PC-9 (cell line): ENCODE measurements at regions not wholly inside any gene's neighbourhood (a gene's known extent, or its start where the extent isn't known, plus 50 kb on each side); places are given as distances from the start of the nearest gene placed in this dataset.

Source experiments
- BruUV-seq: library from RNA; stranded (reverse); fragments of 400-500 nt; replicated peaks from 2 replicates; lab custom pipeline; 2021; lab: Mats Ljungman, UMichigan
- CTCF ChIA-PET: fragments of 300-600 bp; sonication (Branson Sonifier 250); formaldehyde crosslinking; loops from one replicate; lab custom pipeline; 2022; ENCODE audit warnings: antibody characterized with exemption; lab: Charles Lee
- POLR2A ChIA-PET: fragments of 300-600 bp; sonication (Branson Sonifier 250); formaldehyde crosslinking; loops from one replicate; lab custom pipeline; 2022; ENCODE audit warnings: antibody characterized with exemption; ENCODE audit not compliant: unreplicated experiment; lab: Charles Lee
- DNase-seq, 2 experiments: peaks; one replicate each; pipeline versions ENCODE4 v3.0.0 to v3.0.0-alpha.2; 2015 to 2022; ENCODE audit warnings: mixed read lengths in 1 of 2
- H2AFZ ChIP-seq: fragments of 200-600 bp; sonication (generic); 2 replicates; pipeline ENCODE4 v1.8.1; 2017; ENCODE audit warnings: antibody characterized with exemption
- H3F3A ChIP-seq: fragments of 200-600 bp; sonication (generic); 2 replicates; pipeline ENCODE4 v1.8.1; 2017; ENCODE audit warnings: antibody characterized with exemption, mild to moderate bottlenecking, low read depth; ENCODE audit not compliant: insufficient read depth
- H3K27ac ChIP-seq: fragments of 200-600 bp; sonication (generic); 2 replicates; pipeline ENCODE4 v1.6.1; 2016; ENCODE audit warnings: mixed run types
- H3K27me3 ChIP-seq: fragments of 200-600 bp; sonication (generic); 2 replicates; pipeline ENCODE4 v1.6.1; 2016; ENCODE audit warnings: low read depth, mixed run types; ENCODE audit not compliant: insufficient read depth
- H3K36me3 ChIP-seq: fragments of 200-600 bp; sonication (generic); 2 replicates; pipeline ENCODE4 v1.6.1; 2016; ENCODE audit warnings: low read depth, mixed run types
- H3K4me1 ChIP-seq: fragments of 200-600 bp; sonication (generic); replicated peaks from 2 replicates; pipeline ENCODE4 v1.6.1; 2016; ENCODE audit warnings: mixed run types; ENCODE audit not compliant: insufficient read depth
- H3K4me2 ChIP-seq: fragments of 200-600 bp; sonication (generic); 2 replicates; pipeline ENCODE4 v1.6.1; 2017; ENCODE audit warnings: mixed run types
- H3K4me3 ChIP-seq: fragments of 200-600 bp; sonication (generic); 2 replicates; pipeline ENCODE4 v1.6.1; 2016; ENCODE audit warnings: mixed run types
- H3K79me2 ChIP-seq: fragments of 200-600 bp; sonication (generic); 2 replicates; pipeline ENCODE4 v1.6.1; 2017; ENCODE audit warnings: low read depth, mixed run types
- H3K9me2 ChIP-seq: fragments of 200-600 bp; sonication (generic); 2 replicates; pipeline ENCODE4 v1.8.1; 2017; ENCODE audit warnings: mild to moderate bottlenecking; ENCODE audit not compliant: insufficient read depth
- H3K9me3 ChIP-seq: fragments of 200-600 bp; sonication (generic); 2 replicates; pipeline ENCODE4 v1.8.1; 2016; ENCODE audit warnings: low read depth; ENCODE audit not compliant: insufficient read depth
- H4K20me1 ChIP-seq: fragments of 200-600 bp; sonication (generic); 2 replicates; pipeline ENCODE4 v1.8.1; 2017; ENCODE audit not compliant: insufficient read depth
- EZH2 ChIP-seq: fragments of 200-600 bp; sonication (generic); IDR thresholded peaks from 2 replicates; pipeline ENCODE4 v1.8.0; 2017; ENCODE audit warnings: antibody characterized with exemption, low read depth
- intact Hi-C: fragments of 100-400 bp; cut with micrococcal nuclease; formaldehyde crosslinking; loops from one replicate; pipeline ENCODE4 v1.10.0; 2022; ENCODE audit not compliant: unreplicated experiment
- TF ChIP-seq, protein P1 (sequence below): fragments of 200-600 bp; sonication (generic); conservative IDR thresholded peaks from 2 replicates; pipeline ENCODE4 v1.6.1; 2017; ENCODE audit warnings: mixed run types, antibody characterized with exemption, mild to moderate bottlenecking, moderate library complexity

DNA sequence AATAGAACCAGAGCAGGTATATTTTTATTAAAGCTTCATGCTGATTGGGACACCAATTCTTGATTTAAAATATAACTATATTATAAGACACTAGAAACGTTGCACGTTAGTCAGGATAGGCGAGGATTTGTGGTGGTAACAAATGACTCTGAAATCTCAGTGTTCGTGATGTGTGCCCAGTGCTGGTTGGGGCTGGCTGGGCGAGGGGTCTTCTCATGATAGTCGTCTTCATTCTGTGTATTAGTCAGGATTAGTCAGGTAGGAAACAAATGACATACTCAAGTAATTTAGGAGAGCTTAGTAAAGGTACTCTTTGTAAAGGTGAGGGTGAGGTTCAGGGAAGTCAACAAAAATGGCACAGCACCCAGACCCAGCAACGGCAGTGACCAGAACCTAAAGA is 73.9 kb upstream of the HIF1A start:
- Histone ChIP-seq H3K9me3 (no peaks in the 10 kb centered on the region), H3K4me3 (no peak overlapping the region), H2AFZ (no peak overlapping the region), H3K79me2 (no peaks in the 10 kb centered on the region), H3K36me3 (no peaks in the 10 kb centered on the region), H4K20me1 (no peaks in the 10 kb centered on the region), H3K27ac (no peak overlapping the region), H3K4me2 (no peak overlapping the region), H3K9me2 (no peaks in the 10 kb centered on the region), H3F3A (peaks cover 13% of the 10 kb centered on the region), H3K4me1 (peaks cover 33% of the 10 kb centered on the region), H3K27me3 (no peaks in the 10 kb centered on the region)
- TF ChIP-seq, protein P1, sequence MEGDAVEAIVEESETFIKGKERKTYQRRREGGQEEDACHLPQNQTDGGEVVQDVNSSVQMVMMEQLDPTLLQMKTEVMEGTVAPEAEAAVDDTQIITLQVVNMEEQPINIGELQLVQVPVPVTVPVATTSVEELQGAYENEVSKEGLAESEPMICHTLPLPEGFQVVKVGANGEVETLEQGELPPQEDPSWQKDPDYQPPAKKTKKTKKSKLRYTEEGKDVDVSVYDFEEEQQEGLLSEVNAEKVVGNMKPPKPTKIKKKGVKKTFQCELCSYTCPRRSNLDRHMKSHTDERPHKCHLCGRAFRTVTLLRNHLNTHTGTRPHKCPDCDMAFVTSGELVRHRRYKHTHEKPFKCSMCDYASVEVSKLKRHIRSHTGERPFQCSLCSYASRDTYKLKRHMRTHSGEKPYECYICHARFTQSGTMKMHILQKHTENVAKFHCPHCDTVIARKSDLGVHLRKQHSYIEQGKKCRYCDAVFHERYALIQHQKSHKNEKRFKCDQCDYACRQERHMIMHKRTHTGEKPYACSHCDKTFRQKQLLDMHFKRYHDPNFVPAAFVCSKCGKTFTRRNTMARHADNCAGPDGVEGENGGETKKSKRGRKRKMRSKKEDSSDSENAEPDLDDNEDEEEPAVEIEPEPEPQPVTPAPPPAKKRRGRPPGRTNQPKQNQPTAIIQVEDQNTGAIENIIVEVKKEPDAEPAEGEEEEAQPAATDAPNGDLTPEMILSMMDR, result no peak
- no peak for TF ChIP-seq EZH2
- no peak for DNase-seq
- BruUV-seq, result no TSS peak
- CTCF ChIA-PET, result interaction anchor here (0.6 kb wide), 1 partner anchor 61 kb away, joined by 4 read pairs; no protein-coding TSS in a partner anchor
- POLR2A ChIA-PET, result no interaction called here
- intact Hi-C loops, result no loop called here

DNA sequence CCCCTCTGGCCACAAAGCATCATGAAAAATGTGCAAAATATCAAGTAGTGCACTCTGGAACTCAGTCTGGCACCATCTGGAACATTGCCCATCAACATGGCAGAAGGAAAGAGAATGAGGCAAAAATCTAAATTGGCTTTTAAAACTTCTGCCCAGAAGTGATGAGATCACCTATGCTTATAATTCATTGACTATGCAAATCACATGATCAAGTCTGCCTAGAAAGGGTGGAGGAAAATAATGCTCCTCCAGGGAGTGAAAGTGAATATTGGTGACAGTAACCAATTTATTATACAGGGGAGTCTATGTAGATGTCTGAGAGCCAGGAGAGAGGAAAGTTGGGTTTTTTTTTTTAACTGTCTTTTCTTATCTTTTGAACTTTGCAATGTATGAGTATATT is 73.3 kb upstream of the HIF1A start:
- Histone ChIP-seq H3K9me2 (no peaks in the 10 kb centered on the region), H3K36me3 (no peaks in the 10 kb centered on the region), H3K79me2 (no peaks in the 10 kb centered on the region), H4K20me1 (no peaks in the 10 kb centered on the region), H3K4me2 (no peak overlapping the region), H3K27me3 (no peaks in the 10 kb centered on the region), H2AFZ (no peak overlapping the region), H3K27ac (no peak overlapping the region), H3K9me3 (no peaks in the 10 kb centered on the region), H3K4me1 (peaks cover 27% of the 10 kb centered on the region), H3K4me3 (no peak overlapping the region), H3F3A (peaks cover 7% of the 10 kb centered on the region; the same call in 1 of the 2 replicates)
- ChIA-PET CTCF (interaction anchor here (0.6 kb wide), 1 partner anchor 61 kb away, joined by 4 read pairs; no protein-coding TSS in a partner anchor), POLR2A (no interaction called here)
- BruUV-seq, result no TSS peak
- intact Hi-C loops, result no loop called here
- TF ChIP-seq EZH2, result no peak
- no peak for DNase-seq

DNA sequence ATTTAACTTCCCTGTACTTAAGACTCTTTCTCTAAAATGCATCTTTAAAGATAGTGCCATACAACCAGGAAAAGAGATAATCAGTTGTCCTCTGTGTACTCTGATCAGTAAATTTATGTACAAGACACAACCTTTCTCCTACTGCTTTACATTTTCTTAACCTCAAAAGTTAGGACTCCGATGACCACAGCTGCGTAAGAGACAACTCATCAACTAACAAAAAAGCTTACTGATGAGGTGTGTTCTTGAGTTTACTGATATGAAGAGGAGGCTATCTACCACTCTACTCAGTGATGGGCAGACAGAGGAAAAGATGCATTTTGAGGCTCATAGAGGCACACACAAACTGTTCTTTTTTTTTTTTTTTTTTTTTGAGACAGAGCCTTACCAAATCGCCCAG is 71.4 kb upstream of the HIF1A start:
- no peaks in the 10 kb centered on the region for H3K36me3 ChIP-seq
- peaks cover 6% of the 10 kb centered on the region; the same call in 1 of the 2 replicates for H3F3A ChIP-seq
- no peak overlapping the region for H2AFZ ChIP-seq
- H3K9me3 ChIP-seq, result no peaks in the 10 kb centered on the region
- intact Hi-C loops, result no loop called here
- H3K4me2 ChIP-seq, result no peak overlapping the region
- no peak overlapping the region for H3K27ac ChIP-seq
- ChIA-PET POLR2A (no interaction called here), CTCF (no interaction called here)
- no peaks in the 10 kb centered on the region for H3K27me3 ChIP-seq
- H3K4me3 ChIP-seq, result no peak overlapping the region
- no TSS peak for BruUV-seq
- H3K79me2 ChIP-seq, result no peaks in the 10 kb centered on the region
- no peak for DNase-seq
- no peaks in the 10 kb centered on the region for H3K9me2 ChIP-seq
- peaks cover 21% of the 10 kb centered on the region for H3K4me1 ChIP-seq
- H4K20me1 ChIP-seq, result no peaks in the 10 kb centered on the region
- TF ChIP-seq, protein P1, result no peak
- TF ChIP-seq EZH2, result no peak

DNA sequence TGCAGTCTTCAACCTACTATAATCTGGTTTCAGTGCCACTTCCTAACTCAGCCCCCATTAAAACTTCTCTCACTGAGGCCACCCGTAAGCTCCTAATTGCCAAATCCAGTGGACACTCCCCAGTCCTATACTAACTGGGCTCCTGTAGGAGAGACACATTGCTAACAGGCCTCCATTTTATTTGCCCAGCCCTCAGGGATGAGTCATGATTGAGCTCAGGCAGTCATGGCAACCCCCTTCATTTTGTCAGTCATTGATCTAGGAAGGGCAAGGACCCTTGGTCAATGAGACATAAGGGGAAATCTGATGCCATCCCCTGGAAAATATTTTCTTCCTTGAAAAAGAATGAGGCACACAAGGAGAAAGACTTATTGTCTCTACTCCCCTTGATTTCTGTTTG is 70.1 kb upstream of the HIF1A start:
- intact Hi-C loops, result no loop called here
- Histone ChIP-seq H3K27ac (no peak overlapping the region), H3K4me2 (no peak overlapping the region), H3K9me3 (no peaks in the 10 kb centered on the region), H3F3A (peaks cover 2% of the 10 kb centered on the region; the same call in 1 of the 2 replicates), H3K4me1 (peaks cover 18% of the 10 kb centered on the region), H3K4me3 (no peak overlapping the region), H3K9me2 (no peaks in the 10 kb centered on the region), H3K27me3 (no peaks in the 10 kb centered on the region), H3K79me2 (no peaks in the 10 kb centered on the region), H2AFZ (no peak overlapping the region), H4K20me1 (no peaks in the 10 kb centered on the region), H3K36me3 (no peaks in the 10 kb centered on the region)
- TF ChIP-seq, protein P1, result no peak
- no peak for TF ChIP-seq EZH2
- no TSS peak for BruUV-seq
- DNase-seq, result no peak
- POLR2A ChIA-PET, result interaction anchor here (0.6 kb wide), 1 partner anchor 337 kb away, joined by 5 read pairs; no protein-coding TSS in a partner anchor
- CTCF ChIA-PET, result no interaction called here
